Sigmoid colon (tissue), 4 donors: ENCODE measurements at regions not wholly inside any gene's neighbourhood (a gene's known extent, or its start where the extent isn't known, plus 50 kb on each side); places are given as distances from the start of the nearest gene placed in this dataset.

Experiments used
- POLR2A ChIP-seq, 2 donors: fragments of 450-650 bp; IDR thresholded peaks; one replicate each; pipeline ENCODE4 v1.6.1; 2016; ENCODE audit warnings: antibody characterized with exemption in 2 of 2, mild to moderate bottlenecking in 2 of 2, moderate library complexity in 2 of 2
- POLR2AphosphoS5 ChIP-seq, 4 donors: sonication (generic); formaldehyde crosslinking; IDR thresholded peaks; one replicate each; pipeline ENCODE4 v1.6.1; 2017; ENCODE audit warnings: antibody characterized with exemption in 4 of 4
- TF ChIP-seq, protein P1 (sequence below), 4 experiments: fragments of 450-650 bp in 3 of 4; fragments of 200-600 bp in 1 of 4; IDR thresholded peaks; one replicate each; pipeline ENCODE4 v1.5.1; 2016 to 2019; ENCODE audit warnings: antibody characterized with exemption in 4 of 4, mild to moderate bottlenecking in 3 of 4, moderate library complexity in 2 of 4

DNA sequence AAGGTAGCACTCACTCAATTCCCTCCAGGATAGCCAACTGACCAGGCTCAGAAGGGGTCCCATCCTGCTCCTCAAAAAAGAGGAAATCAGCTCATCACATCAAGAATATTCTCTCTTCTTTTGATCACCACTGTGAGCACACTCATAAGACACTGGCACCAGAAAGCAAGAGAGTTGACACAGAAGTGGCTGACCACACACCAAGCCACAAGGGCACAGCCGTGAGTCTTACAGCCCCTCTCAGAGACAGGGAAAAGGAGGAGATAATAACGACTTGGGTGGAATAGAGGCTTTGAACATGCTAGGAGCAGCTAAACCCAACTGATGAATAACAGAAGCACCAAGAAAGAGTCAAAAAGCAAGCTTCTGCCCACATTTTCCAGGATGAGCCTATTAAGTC is 249.1 kb upstream of the PREP start:
- TF ChIP-seq, protein P1, sequence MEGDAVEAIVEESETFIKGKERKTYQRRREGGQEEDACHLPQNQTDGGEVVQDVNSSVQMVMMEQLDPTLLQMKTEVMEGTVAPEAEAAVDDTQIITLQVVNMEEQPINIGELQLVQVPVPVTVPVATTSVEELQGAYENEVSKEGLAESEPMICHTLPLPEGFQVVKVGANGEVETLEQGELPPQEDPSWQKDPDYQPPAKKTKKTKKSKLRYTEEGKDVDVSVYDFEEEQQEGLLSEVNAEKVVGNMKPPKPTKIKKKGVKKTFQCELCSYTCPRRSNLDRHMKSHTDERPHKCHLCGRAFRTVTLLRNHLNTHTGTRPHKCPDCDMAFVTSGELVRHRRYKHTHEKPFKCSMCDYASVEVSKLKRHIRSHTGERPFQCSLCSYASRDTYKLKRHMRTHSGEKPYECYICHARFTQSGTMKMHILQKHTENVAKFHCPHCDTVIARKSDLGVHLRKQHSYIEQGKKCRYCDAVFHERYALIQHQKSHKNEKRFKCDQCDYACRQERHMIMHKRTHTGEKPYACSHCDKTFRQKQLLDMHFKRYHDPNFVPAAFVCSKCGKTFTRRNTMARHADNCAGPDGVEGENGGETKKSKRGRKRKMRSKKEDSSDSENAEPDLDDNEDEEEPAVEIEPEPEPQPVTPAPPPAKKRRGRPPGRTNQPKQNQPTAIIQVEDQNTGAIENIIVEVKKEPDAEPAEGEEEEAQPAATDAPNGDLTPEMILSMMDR (IDR thresholded peaks at IDR 0.05): no peak
- TF ChIP-seq POLR2A (IDR thresholded peaks at IDR 0.05): no peak
- TF ChIP-seq POLR2AphosphoS5 (IDR thresholded peaks at IDR 0.05): no peak
